GM19328 (cell line): ENCODE measurements at regions not wholly inside any gene's neighbourhood (a gene's known extent, or its start where the extent isn't known, plus 50 kb on each side); places are given as distances from the start of the nearest gene placed in this dataset.
"Not testable (repeated sequence)": the region's sequence is repeated elsewhere in the genome, so short reads cannot be mapped to it uniquely, and the experiment has no call there.

Experiments
- ATAC-seq: cut with Tn5 transposase; IDR thresholded peaks from one replicate; pipeline ENCODE4 v1.9.1; 2021; ENCODE audit warnings: mild to moderate bottlenecking, moderate library complexity; ENCODE audit not compliant: unreplicated experiment

- no peak for ATAC-seq
Measured at GRCh38 chr12:127819056-127819455, 447.9 kb upstream of the TMEM132C start.

- ATAC-seq = no peak
Measured at GRCh38 chr12:127820271-127820670, 446.7 kb upstream of the TMEM132C start.

- ATAC-seq = no peak
Measured at GRCh38 chr12:127820846-127821245, 446.1 kb upstream of the TMEM132C start.

- no peak for ATAC-seq
Measured at GRCh38 chr12:127822809-127823411, 444.1 kb upstream of the TMEM132C start.

GRCh38 chr12:127823801-127824200 is 443.2 kb upstream of the TMEM132C start:
- ATAC-seq = no peak

GRCh38 chr12:127829281-127830064 is 437.5 kb upstream of the TMEM132C start:
- no peak for ATAC-seq

- ATAC-seq = no peak
Measured at GRCh38 chr12:127830065-127830460, 436.9 kb upstream of the TMEM132C start.

GRCh38 chr12:127830730-127831129 is 436.2 kb upstream of the TMEM132C start:
- no peak for ATAC-seq

- no peak for ATAC-seq
Measured at GRCh38 chr12:127832172-127832571, 434.8 kb upstream of the TMEM132C start.

GRCh38 chr12:127836802-127837201 is 430.2 kb upstream of the TMEM132C start:
- not testable (repeated sequence) for ATAC-seq

- no peak for ATAC-seq
Measured at GRCh38 chr12:127857661-127858060, 409.3 kb upstream of the TMEM132C start.

- ATAC-seq = no peak
Measured at GRCh38 chr12:127860536-127860935, 406.4 kb upstream of the TMEM132C start.

GRCh38 chr12:127861406-127861805 is 405.6 kb upstream of the TMEM132C start:
- no peak for ATAC-seq

GRCh38 chr12:127873306-127873705 is 393.7 kb upstream of the TMEM132C start:
- no peak for ATAC-seq

- no peak for ATAC-seq
Measured at GRCh38 chr12:127881371-127882140, 385.4 kb upstream of the TMEM132C start.

GRCh38 chr12:127883013-127883412 is 384.0 kb upstream of the TMEM132C start:
- ATAC-seq = no peak

GRCh38 chr12:127885954-127886750 is 380.8 kb upstream of the TMEM132C start:
- no peak for ATAC-seq

GRCh38 chr12:127886827-127887226 is 380.1 kb upstream of the TMEM132C start:
- ATAC-seq = no peak

GRCh38 chr12:127888943-127889719 is 377.8 kb upstream of the TMEM132C start:
- ATAC-seq = no peak
